Subcutaneous abdominal adipose tissue (tissue), 5 donors: ENCODE measurements at regions not wholly inside any gene's neighbourhood (a gene's known extent, or its start where the extent isn't known, plus 50 kb on each side); places are given as distances from the start of the nearest gene placed in this dataset.

Experiments used
- H3K27ac ChIP-seq: one replicate; pipeline ENCODE4 v1.7.0; 2013; ENCODE audit warnings: low read depth, mild to moderate bottlenecking, inconsistent platforms, low read length, moderate library complexity
- H3K27me3 ChIP-seq, 5 donors: one replicate each; pipeline ENCODE4 v1.7.0; 2013; ENCODE audit warnings: low read length in 5 of 5, inconsistent platforms in 1 of 5; ENCODE audit not compliant: control insufficient read depth in 5 of 5, insufficient read depth in 4 of 5
- H3K36me3 ChIP-seq, 5 donors: one replicate each; pipeline ENCODE4 v1.7.0; 2013; ENCODE audit warnings: low read length in 5 of 5; ENCODE audit not compliant: control insufficient read depth in 5 of 5, insufficient read depth in 5 of 5
- H3K4me1 ChIP-seq, 5 donors: one replicate each; pipeline ENCODE4 v1.7.0; 2013; ENCODE audit warnings: low read length in 5 of 5, mild to moderate bottlenecking in 3 of 5, moderate library complexity in 1 of 5; ENCODE audit not compliant: control insufficient read depth in 5 of 5, insufficient read depth in 5 of 5
- H3K4me3 ChIP-seq, 5 donors: one replicate each; pipeline ENCODE4 v1.7.0; 2013; ENCODE audit warnings: low read length in 5 of 5, low read depth in 1 of 5
- H3K9ac ChIP-seq, 5 donors: one replicate each; pipeline ENCODE4 v1.7.0; 2013; ENCODE audit warnings: low read length in 5 of 5, mild to moderate bottlenecking in 4 of 5, moderate library complexity in 3 of 5
- H3K9me3 ChIP-seq, 5 donors: one replicate each; pipeline ENCODE4 v1.7.0; 2013; ENCODE audit warnings: low read length in 5 of 5; ENCODE audit not compliant: control insufficient read depth in 5 of 5
- donor health status: healthy.
- donor health status: healthy.
- donor health status: healthy.
- donor health status: healthy.
- donor health status: healthy.

GRCh38 chr13:79716191-79716590 is 235.2 kb downstream of the NDFIP2 start:
- H3K36me3 ChIP-seq: no peaks in the 10 kb centered on the region
- peaks cover 0 to 8% (median 0%) of the 10 kb centered on the region in 5 donors for H3K4me1 ChIP-seq

GRCh38 chr13:79711631-79712030 is 230.7 kb downstream of the NDFIP2 start:
- Histone ChIP-seq H3K36me3 (no peaks in the 10 kb centered on the region), H3K4me1 (peaks cover 0 to 20% (median 5%) of the 10 kb centered on the region in 5 donors), H3K27me3 (no peaks in the 10 kb centered on the region), H3K9me3 (no peaks in the 10 kb centered on the region), H3K4me3 (no peak overlapping the region), H3K27ac (no peak overlapping the region), H3K9ac (no peak overlapping the region)

More at GRCh38 chr13:79716191-79716590, 235.2 kb downstream of the NDFIP2 start:
- Histone ChIP-seq H3K27ac (no peak overlapping the region), H3K4me3 (no peak overlapping the region), H3K27me3 (no peaks in the 10 kb centered on the region), H3K9me3 (peaks cover 0 to 7% (median 0%) of the 10 kb centered on the region in 5 donors), H3K9ac (no peak overlapping the region)

- no peak overlapping the region for H3K9ac ChIP-seq
- H3K27ac ChIP-seq: no peak overlapping the region
- H3K27me3 ChIP-seq: no peaks in the 10 kb centered on the region
- H3K36me3 ChIP-seq: no peaks in the 10 kb centered on the region
- H3K4me3 ChIP-seq: no peak overlapping the region
- no peaks in the 10 kb centered on the region for H3K9me3 ChIP-seq
- peaks cover 0 to 20% (median 5%) of the 10 kb centered on the region in 5 donors for H3K4me1 ChIP-seq
Observed at GRCh38 chr13:79710376-79710775, 229.4 kb downstream of the NDFIP2 start.

- H3K9me3 ChIP-seq: no peaks in the 10 kb centered on the region
- H3K4me3 ChIP-seq: no peak overlapping the region
- H3K4me1 ChIP-seq: peaks cover 0 to 20% (median 5%) of the 10 kb centered on the region in 5 donors
- no peaks in the 10 kb centered on the region for H3K27me3 ChIP-seq
- H3K36me3 ChIP-seq: no peaks in the 10 kb centered on the region
- H3K27ac ChIP-seq: no peak overlapping the region
- no peak overlapping the region for H3K9ac ChIP-seq
Observed at GRCh38 chr13:79709471-79709870, 228.5 kb downstream of the NDFIP2 start.

GRCh38 chr13:79703772-79704171 is 222.8 kb downstream of the NDFIP2 start:
- H3K36me3 ChIP-seq: no peaks in the 10 kb centered on the region
- H3K9me3 ChIP-seq: no peaks in the 10 kb centered on the region
- no peaks in the 10 kb centered on the region for H3K27me3 ChIP-seq

GRCh38 chr13:79695754-79696153 is 214.8 kb downstream of the NDFIP2 start:
- H3K4me1 ChIP-seq: no peaks in the 10 kb centered on the region
- no peak overlapping the region for H3K27ac ChIP-seq
- H3K4me3 ChIP-seq: no peak overlapping the region
- H3K27me3 ChIP-seq: no peaks in the 10 kb centered on the region
- no peak overlapping the region for H3K9ac ChIP-seq
- no peaks in the 10 kb centered on the region for H3K9me3 ChIP-seq
- no peaks in the 10 kb centered on the region for H3K36me3 ChIP-seq

More at GRCh38 chr13:79703772-79704171, 222.8 kb downstream of the NDFIP2 start:
- Histone ChIP-seq H3K27ac (no peak overlapping the region), H3K4me1 (no peaks in the 10 kb centered on the region), H3K4me3 (no peak overlapping the region), H3K9ac (no peak overlapping the region)

GRCh38 chr13:79692846-79693245 is 211.9 kb downstream of the NDFIP2 start:
- H3K36me3 ChIP-seq: no peaks in the 10 kb centered on the region
- no peak overlapping the region for H3K9ac ChIP-seq
- H3K9me3 ChIP-seq: no peaks in the 10 kb centered on the region
- no peaks in the 10 kb centered on the region for H3K27me3 ChIP-seq
- H3K4me3 ChIP-seq: no peak overlapping the region
- H3K27ac ChIP-seq: no peak overlapping the region
- H3K4me1 ChIP-seq: no peaks in the 10 kb centered on the region

- no peaks in the 10 kb centered on the region for H3K27me3 ChIP-seq
- H3K9ac ChIP-seq: no peak overlapping the region
- H3K9me3 ChIP-seq: no peaks in the 10 kb centered on the region
- no peak overlapping the region for H3K27ac ChIP-seq
- no peaks in the 10 kb centered on the region for H3K36me3 ChIP-seq
- H3K4me1 ChIP-seq: no peaks in the 10 kb centered on the region
- H3K4me3 ChIP-seq: no peak overlapping the region
Observed at GRCh38 chr13:79691826-79692225, 210.9 kb downstream of the NDFIP2 start.

GRCh38 chr13:79688741-79689140 is 207.8 kb downstream of the NDFIP2 start:
- Histone ChIP-seq H3K9ac (no peak overlapping the region), H3K9me3 (no peaks in the 10 kb centered on the region), H3K4me1 (peaks cover 0 to 3% (median 0%) of the 10 kb centered on the region in 5 donors), H3K27me3 (no peaks in the 10 kb centered on the region), H3K4me3 (no peak overlapping the region), H3K36me3 (no peaks in the 10 kb centered on the region), H3K27ac (no peak overlapping the region)

- Histone ChIP-seq H3K9me3 (peaks cover 0 to 7% (median 0%) of the 10 kb centered on the region in 5 donors), H3K27ac (no peak overlapping the region), H3K9ac (no peak overlapping the region), H3K4me3 (no peak overlapping the region), H3K4me1 (peaks cover 0 to 3% (median 0%) of the 10 kb centered on the region in 5 donors), H3K36me3 (no peaks in the 10 kb centered on the region), H3K27me3 (no peaks in the 10 kb centered on the region)
Observed at GRCh38 chr13:79686441-79686840, 205.5 kb downstream of the NDFIP2 start.

GRCh38 chr13:79684371-79684770 is 203.4 kb downstream of the NDFIP2 start:
- H3K27me3 ChIP-seq: no peaks in the 10 kb centered on the region
- H3K9me3 ChIP-seq: peaks cover 0 to 7% (median 0%) of the 10 kb centered on the region in 5 donors
- no peak overlapping the region for H3K9ac ChIP-seq
- H3K4me3 ChIP-seq: no peak overlapping the region
- no peaks in the 10 kb centered on the region for H3K36me3 ChIP-seq
- H3K27ac ChIP-seq: no peak overlapping the region
- peaks cover 0 to 3% (median 0%) of the 10 kb centered on the region in 5 donors for H3K4me1 ChIP-seq
